ENCODE measurements at regions not wholly inside any gene's neighbourhood (a gene's known extent, or its start where the extent isn't known, plus 50 kb on each side); places are given as distances from the start of the nearest gene placed in this dataset.

DNA sequence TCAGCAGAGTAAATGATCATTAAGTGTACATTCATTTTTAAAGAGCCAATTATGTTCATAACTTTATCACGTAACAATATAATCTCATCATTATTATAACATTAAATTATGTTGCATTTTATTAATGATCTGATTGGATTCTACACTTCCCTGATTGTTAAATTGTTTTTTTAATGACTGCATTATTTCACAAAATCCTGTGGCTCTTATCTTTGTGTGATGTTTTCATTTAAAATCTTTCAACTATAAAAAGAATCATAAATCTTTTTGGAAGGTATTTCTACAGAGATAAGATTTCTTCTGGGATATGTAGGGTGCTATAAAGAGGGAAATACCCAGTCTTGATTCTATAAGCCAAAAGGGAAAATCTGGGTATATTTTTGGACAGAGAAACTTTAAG lies 101.7 kb downstream of the ZIC5 start:
- no peaks in the 10 kb centered on the region for H3K9me3 ChIP-seq (ENCODE audit: insufficient read depth, low read length)
- H3K27ac ChIP-seq (ENCODE audit: low read length): no peak overlapping the region

DNA sequence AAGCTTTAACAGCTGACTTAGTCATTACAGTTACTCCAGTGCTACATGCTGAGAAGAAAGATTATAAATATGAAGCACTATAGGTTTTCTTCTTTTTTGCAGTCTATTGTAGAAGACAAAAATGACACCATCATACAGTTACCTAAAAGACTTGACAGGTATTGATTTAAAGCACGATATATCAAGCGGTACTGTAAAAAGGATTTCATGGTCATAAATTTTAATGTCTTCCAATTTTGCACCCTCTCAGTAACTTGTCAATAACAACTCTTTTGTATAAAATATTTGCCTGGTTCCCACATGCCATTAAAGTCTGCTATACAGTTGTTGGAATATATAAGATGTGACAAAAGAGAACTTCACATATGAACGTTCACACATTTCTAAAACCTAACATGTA lies 102.8 kb downstream of the ZIC5 start:
- Histone ChIP-seq H3K4me2 (ENCODE audit: low read length) (no peak overlapping the region), H2AFZ (ENCODE audit: low read depth, low read length) (no peak overlapping the region), H3K9ac (ENCODE audit: low read length) (no peak overlapping the region), H3K4me1 (ENCODE audit: low read length) (peaks cover 6% of the 10 kb centered on the region), H3K9me3 (ENCODE audit: insufficient read depth, low read length) (no peaks in the 10 kb centered on the region), H3K27ac (ENCODE audit: low read length) (no peak overlapping the region), H4K20me1 (ENCODE audit: insufficient read depth, low read length) (no peaks in the 10 kb centered on the region), H3K79me2 (ENCODE audit: low read length) (no peaks in the 10 kb centered on the region), H3K27me3 (ENCODE audit: low read depth, low read length) (peaks cover 3% of the 10 kb centered on the region; the same call in 1 of the 2 replicates), H3K4me3 (ENCODE audit: low read length) (no peak overlapping the region), H3K36me3 (replicated peaks; ENCODE audit: low read depth, low read length) (no peaks in the 10 kb centered on the region)
- TF ChIP-seq, protein P1, sequence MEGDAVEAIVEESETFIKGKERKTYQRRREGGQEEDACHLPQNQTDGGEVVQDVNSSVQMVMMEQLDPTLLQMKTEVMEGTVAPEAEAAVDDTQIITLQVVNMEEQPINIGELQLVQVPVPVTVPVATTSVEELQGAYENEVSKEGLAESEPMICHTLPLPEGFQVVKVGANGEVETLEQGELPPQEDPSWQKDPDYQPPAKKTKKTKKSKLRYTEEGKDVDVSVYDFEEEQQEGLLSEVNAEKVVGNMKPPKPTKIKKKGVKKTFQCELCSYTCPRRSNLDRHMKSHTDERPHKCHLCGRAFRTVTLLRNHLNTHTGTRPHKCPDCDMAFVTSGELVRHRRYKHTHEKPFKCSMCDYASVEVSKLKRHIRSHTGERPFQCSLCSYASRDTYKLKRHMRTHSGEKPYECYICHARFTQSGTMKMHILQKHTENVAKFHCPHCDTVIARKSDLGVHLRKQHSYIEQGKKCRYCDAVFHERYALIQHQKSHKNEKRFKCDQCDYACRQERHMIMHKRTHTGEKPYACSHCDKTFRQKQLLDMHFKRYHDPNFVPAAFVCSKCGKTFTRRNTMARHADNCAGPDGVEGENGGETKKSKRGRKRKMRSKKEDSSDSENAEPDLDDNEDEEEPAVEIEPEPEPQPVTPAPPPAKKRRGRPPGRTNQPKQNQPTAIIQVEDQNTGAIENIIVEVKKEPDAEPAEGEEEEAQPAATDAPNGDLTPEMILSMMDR (IDR thresholded peaks at IDR 0.05; ENCODE audit: low read depth, low read length): no peak

More for the DNA sequence above, 101.7 kb downstream of the ZIC5 start:
- TF ChIP-seq EZH2phosphoT487 (IDR thresholded peaks at IDR 0.05; ENCODE audit: low read depth): no peak
- TF ChIP-seq, protein P1 (IDR thresholded peaks at IDR 0.05; ENCODE audit: low read depth, low read length): no peak
- Histone ChIP-seq H3K36me3 (replicated peaks; ENCODE audit: low read depth, low read length) (no peaks in the 10 kb centered on the region), H3K4me2 (ENCODE audit: low read length) (no peak overlapping the region), H3K79me2 (ENCODE audit: low read length) (no peaks in the 10 kb centered on the region), H4K20me1 (ENCODE audit: insufficient read depth, low read length) (no peaks in the 10 kb centered on the region), H3K4me3 (ENCODE audit: low read length) (no peak overlapping the region), H3K9ac (ENCODE audit: low read length) (no peak overlapping the region), H3K4me1 (ENCODE audit: low read length) (peaks cover 6% of the 10 kb centered on the region), H3K27me3 (ENCODE audit: low read depth, low read length) (peaks cover 3% of the 10 kb centered on the region; the same call in 1 of the 2 replicates), H2AFZ (ENCODE audit: low read depth, low read length) (no peak overlapping the region)

DNA sequence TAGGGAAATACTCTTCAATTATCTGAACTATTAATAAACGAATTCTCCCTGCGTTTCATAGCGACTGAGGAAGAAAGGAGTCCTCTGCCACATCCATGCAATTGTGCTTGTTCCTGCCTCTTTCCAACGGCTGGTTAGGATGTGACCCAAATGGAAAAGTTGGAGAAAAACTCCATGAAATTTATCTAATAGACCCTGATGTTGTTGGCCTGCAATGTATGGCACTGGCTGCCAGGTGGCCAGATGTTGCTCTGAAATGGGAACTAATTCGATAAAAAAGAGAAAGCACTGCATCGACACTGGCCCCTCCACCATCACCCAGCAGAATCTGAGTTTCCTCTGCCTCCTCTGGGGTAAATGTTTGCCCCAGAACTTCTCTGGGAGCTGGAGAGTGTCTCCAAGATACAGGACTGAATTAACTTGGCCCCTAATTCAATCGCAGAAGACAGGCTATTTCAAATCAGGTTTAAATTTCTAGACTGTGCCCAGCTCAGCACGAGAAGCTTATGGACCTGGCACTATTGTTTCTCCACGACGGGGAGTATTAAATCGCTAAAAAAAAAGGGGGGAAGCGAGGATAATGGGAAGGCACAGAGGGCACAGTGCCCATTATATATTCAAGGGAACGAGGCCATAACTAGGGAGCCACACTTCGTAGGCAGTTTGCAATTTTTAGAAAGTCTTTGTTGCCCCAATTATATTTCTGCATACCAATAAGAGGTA lies 103.9 kb downstream of the ZIC5 start:
- no peak overlapping the region for H3K4me3 ChIP-seq (ENCODE audit: low read length)
- H3K27ac ChIP-seq (ENCODE audit: low read length): no peak overlapping the region
- no peaks in the 10 kb centered on the region for H4K20me1 ChIP-seq (ENCODE audit: insufficient read depth, low read length)
- no peak overlapping the region for H3K4me2 ChIP-seq (ENCODE audit: low read length)
- no peaks in the 10 kb centered on the region for H3K36me3 ChIP-seq (replicated peaks; ENCODE audit: low read depth, low read length)
- H2AFZ ChIP-seq (ENCODE audit: low read depth, low read length): no peak overlapping the region
- peaks cover 3% of the 10 kb centered on the region; the same call in 1 of the 2 replicates for H3K27me3 ChIP-seq (ENCODE audit: low read depth, low read length)
- no peaks in the 10 kb centered on the region for H3K79me2 ChIP-seq (ENCODE audit: low read length)
- H3K9me3 ChIP-seq (ENCODE audit: insufficient read depth, low read length): no peaks in the 10 kb centered on the region
- TF ChIP-seq, protein P1 (IDR thresholded peaks at IDR 0.05; ENCODE audit: low read depth, low read length): no peak
- no peak for TF ChIP-seq EZH2phosphoT487 (IDR thresholded peaks at IDR 0.05; ENCODE audit: low read depth)
- H3K4me1 ChIP-seq (ENCODE audit: low read length): peaks cover 6% of the 10 kb centered on the region
- no peak overlapping the region for H3K9ac ChIP-seq (ENCODE audit: low read length)

DNA sequence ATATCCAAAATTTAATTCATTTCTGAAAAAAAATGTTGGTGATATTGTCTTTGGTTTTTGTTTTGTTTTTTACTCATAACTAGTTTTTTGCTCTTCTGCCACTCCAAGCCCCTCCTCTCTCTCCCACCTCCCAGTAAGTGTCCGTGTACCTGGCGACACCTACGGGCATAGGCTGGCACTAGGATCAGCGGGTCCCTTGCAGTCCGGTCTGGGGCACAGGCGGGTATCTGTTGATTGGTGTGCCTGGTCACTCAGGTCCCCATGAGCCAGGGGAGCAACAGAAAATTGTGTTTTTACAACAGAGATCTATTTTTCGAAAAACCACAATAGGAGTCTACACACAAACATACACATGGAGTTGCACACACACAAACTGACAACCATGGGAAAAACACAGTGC lies 104.8 kb downstream of the ZIC5 start:
- H3K9me3 ChIP-seq (ENCODE audit: insufficient read depth, low read length): no peaks in the 10 kb centered on the region
- no peak overlapping the region for H3K27ac ChIP-seq (ENCODE audit: low read length)
- no peaks in the 10 kb centered on the region for H4K20me1 ChIP-seq (ENCODE audit: insufficient read depth, low read length)
- H3K4me1 ChIP-seq (ENCODE audit: low read length): peaks cover 6% of the 10 kb centered on the region
- no peak overlapping the region for H2AFZ ChIP-seq (ENCODE audit: low read depth, low read length)
- H3K79me2 ChIP-seq (ENCODE audit: low read length): no peaks in the 10 kb centered on the region
- H3K9ac ChIP-seq (ENCODE audit: low read length): no peak overlapping the region
- no peaks in the 10 kb centered on the region for H3K27me3 ChIP-seq (ENCODE audit: low read depth, low read length)
- H3K4me2 ChIP-seq (ENCODE audit: low read length): no peak overlapping the region
- no peak overlapping the region for H3K4me3 ChIP-seq (ENCODE audit: low read length)
- H3K36me3 ChIP-seq (replicated peaks; ENCODE audit: low read depth, low read length): no peaks in the 10 kb centered on the region
- TF ChIP-seq, protein P1 (IDR thresholded peaks at IDR 0.05; ENCODE audit: low read depth, low read length): no peak
- no peak for TF ChIP-seq EZH2phosphoT487 (IDR thresholded peaks at IDR 0.05; ENCODE audit: low read depth)
